SK-N-SH treated with all-trans-retinoic acid at 6 μM for 48 hours (cell line): ENCODE measurements at regions not wholly inside any gene's neighbourhood (a gene's known extent, or its start where the extent isn't known, plus 50 kb on each side); places are given as distances from the start of the nearest gene placed in this dataset.

ENCODE experiments used
- ATAC-seq: fragments of 200-7000 bp; cut with Tn5 transposase; 3 replicates; pipeline ENCODE4 v1.9.1; 2020; ENCODE audit warnings: mild to moderate bottlenecking, moderate library complexity
- BACH2 ChIP-seq: fragments of 250-450 bp; sonication (Bioruptor Pico); IDR thresholded peaks from 2 replicates; pipeline ENCODE4 v1.9.0; 2021; ENCODE audit warnings: mild to moderate bottlenecking, borderline replicate concordance
- CREB5 ChIP-seq: fragments of 250-450 bp; sonication (Bioruptor Pico); IDR thresholded peaks from 2 replicates; pipeline ENCODE4 v1.5.1; 2020; ENCODE audit warnings: low read depth, mild to moderate bottlenecking, moderate library complexity
- CSDC2 ChIP-seq: fragments of 250-450 bp; sonication (Bioruptor Pico); IDR thresholded peaks from 2 replicates; pipeline ENCODE4 v1.5.0; 2020; ENCODE audit warnings: mild to moderate bottlenecking, moderate library complexity
- CSRNP3 ChIP-seq: fragments of 250-450 bp; sonication (Bioruptor Pico); IDR thresholded peaks from 2 replicates; pipeline ENCODE4 v1.5.1; 2021; ENCODE audit warnings: mild to moderate bottlenecking, moderate library complexity
- ESRRG ChIP-seq: fragments of 250-450 bp; sonication (Bioruptor Pico); IDR thresholded peaks from 2 replicates; pipeline ENCODE4 v1.6.1; 2021; ENCODE audit warnings: mild to moderate bottlenecking
- GLIS3 ChIP-seq: fragments of 250-450 bp; sonication (Bioruptor Pico); IDR thresholded peaks from 2 replicates; pipeline ENCODE4 v1.5.0; 2020; ENCODE audit warnings: mild to moderate bottlenecking, moderate library complexity
- ISL1 ChIP-seq: fragments of 250-450 bp; sonication (Bioruptor Pico); IDR thresholded peaks from 2 replicates; pipeline ENCODE4 v2.1.2; 2022; ENCODE audit warnings: mild to moderate bottlenecking, moderate library complexity
- OSR1 ChIP-seq: fragments of 250-450 bp; sonication (Bioruptor Pico); IDR thresholded peaks from 2 replicates; pipeline ENCODE4 v1.8.0; 2022; ENCODE audit warnings: moderate library complexity, mild to moderate bottlenecking, inconsistent platforms
- PATZ1 ChIP-seq: fragments of 250-450 bp; sonication (Bioruptor Pico); IDR thresholded peaks from 2 replicates; pipeline ENCODE4 v1.8.0; 2020; ENCODE audit warnings: mild to moderate bottlenecking, moderate library complexity, borderline replicate concordance
- POU6F1 ChIP-seq: fragments of 250-450 bp; sonication (Bioruptor Pico); IDR thresholded peaks from 2 replicates; pipeline ENCODE4 v1.8.0; 2021; ENCODE audit warnings: low read depth, mild to moderate bottlenecking, moderate library complexity, borderline replicate concordance
- PPARA ChIP-seq: fragments of 250-450 bp; sonication (Bioruptor Pico); IDR thresholded peaks from 2 replicates; pipeline ENCODE4 v1.5.0; 2020; ENCODE audit warnings: mild to moderate bottlenecking, borderline replicate concordance
- RARB ChIP-seq: fragments of 250-450 bp; sonication (Bioruptor Pico); IDR thresholded peaks from 2 replicates; pipeline ENCODE4 v1.8.0; 2021; ENCODE audit warnings: mild to moderate bottlenecking, moderate library complexity
- SNAI2 ChIP-seq: fragments of 250-450 bp; sonication (Bioruptor Pico); IDR thresholded peaks from 2 replicates; pipeline ENCODE4 v1.5.0; 2020; ENCODE audit warnings: mild to moderate bottlenecking, moderate library complexity
- TCF4 ChIP-seq: fragments of 250-450 bp; sonication (Bioruptor Pico); IDR thresholded peaks from 2 replicates; pipeline ENCODE4 v1.8.0; 2021; ENCODE audit warnings: mild to moderate bottlenecking, moderate library complexity, borderline replicate concordance
- TSHZ2 ChIP-seq: fragments of 250-450 bp; sonication (Bioruptor Pico); IDR thresholded peaks from 2 replicates; pipeline ENCODE4 v1.5.0; 2020; ENCODE audit warnings: mild to moderate bottlenecking, moderate library complexity
- ZC3H10 ChIP-seq: fragments of 250-450 bp; sonication (Bioruptor Pico); IDR thresholded peaks from 2 replicates; pipeline ENCODE4 v1.5.1; 2021; ENCODE audit warnings: mild to moderate bottlenecking, moderate library complexity
- ZFP3 ChIP-seq: fragments of 250-450 bp; sonication (Bioruptor Pico); IDR thresholded peaks from 2 replicates; pipeline ENCODE4 v1.5.0; 2020; ENCODE audit warnings: mild to moderate bottlenecking, moderate library complexity
- ZFP30 ChIP-seq: fragments of 450-650 bp; formaldehyde crosslinking; IDR thresholded peaks from 2 replicates; pipeline ENCODE4 v1.5.0; 2022; ENCODE audit warnings: mild to moderate bottlenecking, moderate library complexity
- ZNF565 ChIP-seq: fragments of 450-650 bp; formaldehyde crosslinking; conservative IDR thresholded peaks from 2 replicates; pipeline ENCODE4 v1.5.0; 2020; ENCODE audit warnings: low read depth, mild to moderate bottlenecking, moderate library complexity
- ZNF70 ChIP-seq: fragments of 450-650 bp; formaldehyde crosslinking; IDR thresholded peaks from 2 replicates; pipeline ENCODE4 v1.5.0; 2020; ENCODE audit warnings: mild to moderate bottlenecking, moderate library complexity
- ZNF8 ChIP-seq: fragments of 450-650 bp; formaldehyde crosslinking; IDR thresholded peaks from 2 replicates; pipeline ENCODE4 v1.5.0; 2020; ENCODE audit warnings: mild to moderate bottlenecking, moderate library complexity

GRCh38 chr10:112092519-112092918 is 91.0 kb downstream of the GPAM start:
- no peak for ATAC-seq
- TF ChIP-seq GLIS3 (no peak), ZFP3 (no peak), CSDC2 (CRISPR knock-in tag) (no peak), ISL1 (peak; percentile 46; the same call in 1 of the 2 replicates), ZFP30 (CRISPR knock-in tag) (no peak), POU6F1 (CRISPR knock-in tag) (no peak)

GRCh38 chr10:112094984-112095383 is 88.6 kb downstream of the GPAM start:
- no peak for TF ChIP-seq ESRRG (CRISPR knock-in tag)
- TF ChIP-seq ZNF565 (CRISPR knock-in tag), result no peak
- no peak for TF ChIP-seq ZNF70
- no peak for TF ChIP-seq TCF4 (CRISPR knock-in tag)
- TF ChIP-seq PATZ1, result no peak
- TF ChIP-seq ZNF8 (CRISPR knock-in tag), result no peak
- no peak for TF ChIP-seq SNAI2 (CRISPR knock-in tag)
- TF ChIP-seq POU6F1 (CRISPR knock-in tag), result no peak
- no peak for TF ChIP-seq ISL1
- TF ChIP-seq ZFP3, result no peak
- no peak for TF ChIP-seq ZFP30 (CRISPR knock-in tag)
- no peak for ATAC-seq

- TF ChIP-seq ZNF565 (CRISPR knock-in tag), result no peak
- no peak for TF ChIP-seq RARB (CRISPR knock-in tag)
- no peak for TF ChIP-seq BACH2
- no peak for TF ChIP-seq CSRNP3 (CRISPR knock-in tag)
- no peak for TF ChIP-seq ZC3H10 (CRISPR knock-in tag)
- no peak for TF ChIP-seq TSHZ2
- TF ChIP-seq ZNF8 (CRISPR knock-in tag), result no peak
- TF ChIP-seq ZFP30 (CRISPR knock-in tag), result no peak
- TF ChIP-seq CREB5 (CRISPR knock-in tag), result no peak
- TF ChIP-seq PPARA (CRISPR knock-in tag), result no peak
- no peak for TF ChIP-seq SNAI2 (CRISPR knock-in tag)
- no peak for TF ChIP-seq ESRRG (CRISPR knock-in tag)
- no peak for TF ChIP-seq GLIS3
- no peak for TF ChIP-seq OSR1 (CRISPR knock-in tag)
- TF ChIP-seq CSDC2 (CRISPR knock-in tag), result no peak
- no peak for TF ChIP-seq POU6F1 (CRISPR knock-in tag)
- no peak for TF ChIP-seq PATZ1
- no peak for TF ChIP-seq ISL1
- no peak for TF ChIP-seq ZFP3
- TF ChIP-seq TCF4 (CRISPR knock-in tag), result no peak
- ATAC-seq, result no peak
Measured at GRCh38 chr10:112095731-112096130, 87.8 kb downstream of the GPAM start.
